A549 (cell line): ENCODE measurements at regions not wholly inside any gene's neighbourhood (a gene's known extent, or its start where the extent isn't known, plus 50 kb on each side); places are given as distances from the start of the nearest gene placed in this dataset.

Source experiments
- ATAC-seq, 2 experiments: fragments of 200-7000 bp in 1 of 2; fragments of >200 bp in 1 of 2; cut with Nextera tagmentation in 1 of 2; cut with Tn5 transposase in 1 of 2; 3 replicates each; pipeline versions ENCODE4 v1.8.0 to v1.9.1; 2018 to 2020; ENCODE audit warnings: mild to moderate bottlenecking in 1 of 2, moderate library complexity in 1 of 2
- CTCF ChIA-PET: fragments of 300-600 bp; sonication (Branson Sonifier 250); formaldehyde crosslinking; extraction: SDS; loops from one replicate; lab custom pipeline; 2021; ENCODE audit warnings: antibody characterized with exemption, inconsistent platforms; lab: Yijun Ruan, JAX
- POLR2A ChIA-PET: fragments of 350-600 bp; formaldehyde crosslinking; extraction: SDS; loops from one replicate; lab custom pipeline; 2021; ENCODE audit warnings: antibody characterized with exemption, inconsistent platforms; lab: Yijun Ruan, JAX
- DNase-seq, 2 experiments: peaks; one replicate each; pipeline versions ENCODE4 v3.0.0 to v3.0.0-alpha.2; 2011 to 2016; ENCODE audit warnings: low read depth in 1 of 2, low spot score in 1 of 2
- FAIRE-seq: peaks from 2 replicates; lab custom pipeline; 2011; peaks lifted over from hg19 to GRCh38; lab: Jason Lieb, UNC
- H3K27ac ChIP-seq, 2 experiments: fragments of >200 bp; sonication (Bioruptor Twin); formaldehyde crosslinking; 3 replicates each; pipeline ENCODE4 v1.5.1; 2016 to 2017
- H3K4me1 ChIP-seq: fragments of >200 bp; sonication (Bioruptor Twin); formaldehyde crosslinking; 3 replicates; pipeline ENCODE4 v1.6.1; 2016
- H3K4me2 ChIP-seq: fragments of >200 bp; sonication (Bioruptor Twin); formaldehyde crosslinking; 3 replicates; pipeline ENCODE4 v1.6.1; 2016
- H3K4me3 ChIP-seq: fragments of >200 bp; sonication (Bioruptor Twin); formaldehyde crosslinking; 3 replicates; pipeline ENCODE4 v1.5.1; 2016
- H3K9me3 ChIP-seq: fragments of >200 bp; sonication (Bioruptor Twin); formaldehyde crosslinking; 3 replicates; pipeline ENCODE4 v1.6.1; 2016
- ATOH8 ChIP-seq: fragments of 250-450 bp; sonication (Bioruptor Pico); IDR thresholded peaks from 2 replicates; pipeline ENCODE4 v1.5.0; 2020; ENCODE audit warnings: low read depth, mild to moderate bottlenecking, moderate library complexity
- CBX2 ChIP-seq: fragments of 200-600 bp; sonication (generic); IDR thresholded peaks from 2 replicates; pipeline ENCODE4 v1.6.1; 2016; ENCODE audit warnings: low read depth, mild to moderate bottlenecking, borderline replicate concordance
- CBX8 ChIP-seq: fragments of 200-600 bp; sonication (generic); IDR thresholded peaks from 2 replicates; pipeline ENCODE4 v1.6.1; 2016
- CHD4 ChIP-seq: fragments of 200-600 bp; sonication (generic); IDR thresholded peaks from 2 replicates; pipeline ENCODE4 v1.6.1; 2016; ENCODE audit warnings: antibody characterized with exemption, mild to moderate bottlenecking, borderline replicate concordance
- CTCF ChIP-seq: fragments of >200 bp; sonication (Bioruptor Twin); formaldehyde crosslinking; IDR thresholded peaks from 3 replicates; pipeline ENCODE4 v1.5.1; 2016
- EP300 ChIP-seq, 2 experiments: fragments of >200 bp; sonication (Bioruptor Twin); formaldehyde crosslinking; IDR thresholded peaks; 2 replicates in 1 of 2; 3 replicates in 1 of 2; pipeline ENCODE4 v1.6.1; 2016 to 2017
- ESRRA ChIP-seq: fragments of 150-350 bp; IDR thresholded peaks from 2 replicates; pipeline ENCODE4 v1.6.1; 2014; ENCODE audit warnings: mild to moderate bottlenecking, low read length, borderline replicate concordance
- FOSB ChIP-seq: fragments of 250-450 bp; sonication (Bioruptor Pico); IDR thresholded peaks from 2 replicates; pipeline ENCODE4 v1.5.0; 2020; ENCODE audit warnings: mild to moderate bottlenecking, moderate library complexity
- FOXS1 ChIP-seq: fragments of 250-450 bp; sonication (Bioruptor Pico); IDR thresholded peaks from 2 replicates; pipeline ENCODE4 v1.5.0; 2020; ENCODE audit warnings: mild to moderate bottlenecking, moderate library complexity
- GATA3 ChIP-seq: IDR thresholded peaks from 2 replicates; pipeline ENCODE4 v1.6.1; 2012; ENCODE audit warnings: borderline replicate concordance
- HDAC2 ChIP-seq: fragments of 200-600 bp; sonication (generic); IDR thresholded peaks from 2 replicates; pipeline ENCODE4 v1.6.1; 2016
- HES2 ChIP-seq: fragments of >200 bp; sonication (Bioruptor Twin); formaldehyde crosslinking; IDR thresholded peaks from 2 replicates; pipeline ENCODE4 v1.6.1; 2016
- HMGXB4 ChIP-seq: fragments of 250-450 bp; sonication (Bioruptor Pico); IDR thresholded peaks from 2 replicates; pipeline ENCODE4 v1.5.0; 2021; ENCODE audit warnings: mild to moderate bottlenecking, moderate library complexity, borderline replicate concordance
- HOXA7 ChIP-seq: fragments of 250-450 bp; sonication (Bioruptor Pico); IDR thresholded peaks from 2 replicates; pipeline ENCODE4 v1.5.0; 2020; ENCODE audit warnings: mild to moderate bottlenecking, moderate library complexity
- HOXB5 ChIP-seq: fragments of 250-450 bp; sonication (Bioruptor Pico); IDR thresholded peaks from 2 replicates; pipeline ENCODE4 v1.5.0; 2020; ENCODE audit warnings: mild to moderate bottlenecking, moderate library complexity
- JUNB ChIP-seq: fragments of >200 bp; sonication (Bioruptor Twin); formaldehyde crosslinking; IDR thresholded peaks from 2 replicates; pipeline ENCODE4 v1.6.1; 2016
- MAFK ChIP-seq: fragments of 450-650 bp; IDR thresholded peaks from 2 replicates; pipeline ENCODE4 v1.6.1; 2014; ENCODE audit not compliant: partially characterized antibody
- MAX ChIP-seq: IDR thresholded peaks from 2 replicates; pipeline ENCODE4 v1.6.1; 2012
- MAZ ChIP-seq: fragments of 150-350 bp; IDR thresholded peaks from 2 replicates; pipeline ENCODE4 v1.6.1; 2014; ENCODE audit warnings: antibody characterized with exemption, low read depth, low read length, borderline replicate concordance
- NR3C1 ChIP-seq: fragments of >200 bp; sonication (Bioruptor Twin); formaldehyde crosslinking; IDR thresholded peaks from 3 replicates; pipeline ENCODE4 v1.6.1; 2017
- PBX3 ChIP-seq: IDR thresholded peaks from 2 replicates; pipeline ENCODE4 v1.6.1; 2012
- POLR2AphosphoS2 ChIP-seq: conservative IDR thresholded peaks from 2 replicates; pipeline ENCODE4 v1.6.1; 2012; ENCODE audit warnings: low read length, improper control_type of control experiment, inconsistent platforms
- RARB ChIP-seq: fragments of 250-450 bp; sonication (Bioruptor Pico); IDR thresholded peaks from 2 replicates; pipeline ENCODE4 v1.8.0; 2021; ENCODE audit warnings: mild to moderate bottlenecking, moderate library complexity
- RCOR1 ChIP-seq: fragments of 150-350 bp; IDR thresholded peaks from 2 replicates; pipeline ENCODE4 v1.6.1; 2014; ENCODE audit warnings: antibody characterized with exemption, low read length, low read depth
- TP53 ChIP-seq: fragments of 250-450 bp; sonication (Bioruptor Pico); IDR thresholded peaks from 2 replicates; pipeline ENCODE4 v1.5.0; 2021; ENCODE audit warnings: mild to moderate bottlenecking, moderate library complexity
- USF2 ChIP-seq: fragments of 450-650 bp; IDR thresholded peaks from 2 replicates; pipeline ENCODE4 v1.6.1; 2014; ENCODE audit warnings: antibody characterized with exemption
- WGBS: methylation state at CpG from one replicate; pipeline ENCODE4 v1.1.6; 2017; ENCODE audit errors: missing lambda C conversion rate; 5-methylcytosine and 5-hydroxymethylcytosine counted together

GRCh38 chr4:57668621-57669020 is 558.4 kb upstream of the IGFBP7 start:
- no peaks in the 10 kb centered on the region for H3K9me3 ChIP-seq
- no peak for TF ChIP-seq GATA3
- no peak for TF ChIP-seq HDAC2
- no peak for TF ChIP-seq CBX2
- TF ChIP-seq RCOR1, result no peak
- no peak for TF ChIP-seq MAX
- no peak for TF ChIP-seq TP53 (CRISPR knock-in tag)
- no peak for TF ChIP-seq NR3C1
- no peak for TF ChIP-seq EP300 (IDR thresholded peaks at IDR 0.05)
- no peak for TF ChIP-seq HMGXB4 (CRISPR knock-in tag)
- no peak for TF ChIP-seq HES2
- TF ChIP-seq CHD4, result no peak
- TF ChIP-seq MAFK, result no peak
- TF ChIP-seq ESRRA, result no peak
- no peak for TF ChIP-seq POLR2AphosphoS2
- no peak for TF ChIP-seq USF2
- no peak for TF ChIP-seq CTCF
- no peak for TF ChIP-seq FOSB (CRISPR knock-in tag)
- no peak for TF ChIP-seq RARB (CRISPR knock-in tag)
- TF ChIP-seq HOXA7 (CRISPR knock-in tag), result no peak
- no peak for TF ChIP-seq JUNB
- 4% methylated on average over 2 of the region's 2 CpGs for WGBS
- no peak for DNase-seq
- ATAC-seq, result no peak
- no peaks in the 10 kb centered on the region for H3K4me1 ChIP-seq
- ChIA-PET POLR2A (no interaction called here), CTCF (no interaction called here)
- FAIRE-seq, result no peak
- H3K27ac ChIP-seq, result no peak overlapping the region
- no peak overlapping the region for H3K4me3 ChIP-seq
- H3K4me2 ChIP-seq, result no peak overlapping the region

- no peaks in the 10 kb centered on the region for H3K9me3 ChIP-seq
- TF ChIP-seq FOXS1 (CRISPR knock-in tag) (no peak), NR3C1 (no peak), ATOH8 (CRISPR knock-in tag) (no peak), HOXB5 (no peak), PBX3 (no peak), CBX8 (no peak), MAZ (no peak), MAFK (no peak)
- FAIRE-seq (no peak), ATAC-seq (no peak), DNase-seq (no peak)
- H3K4me2 ChIP-seq, result no peak overlapping the region
- H3K4me1 ChIP-seq, result no peaks in the 10 kb centered on the region
- ChIA-PET CTCF (no interaction called here), POLR2A (no interaction called here)
- no peak overlapping the region for H3K27ac ChIP-seq
- H3K4me3 ChIP-seq, result no peak overlapping the region
- WGBS, result 5% methylated on average over 3 of the region's 3 CpGs
Observed at GRCh38 chr4:57665806-57666205, 555.6 kb upstream of the IGFBP7 start.
